ENCODE measurements at regions not wholly inside any gene's neighbourhood (a gene's known extent, or its start where the extent isn't known, plus 50 kb on each side); places are given as distances from the start of the nearest gene placed in this dataset.
"Not testable (repeated sequence)": the region's sequence is repeated elsewhere in the genome, so short reads cannot be mapped to it uniquely, and the experiment has no call there.

- no peak for TF ChIP-seq CTCF (IDR thresholded peaks at IDR 0.05; ENCODE audit: low read depth, low read length)
- no peak overlapping the region for H3K4me3 ChIP-seq (ENCODE audit: low read depth, low read length)
Measured at GRCh38 chr4:28269426-28269825, 1408.8 kb downstream of the STIM2 start.

GRCh38 chr4:28277931-28278330, 1417.3 kb downstream of the STIM2 start:
- no peak for TF ChIP-seq CTCF (IDR thresholded peaks at IDR 0.05; ENCODE audit: low read depth, low read length)
- H3K4me3 ChIP-seq (ENCODE audit: low read depth, low read length) = no peak overlapping the region

GRCh38 chr4:28278676-28279075, 1418.0 kb downstream of the STIM2 start:
- TF ChIP-seq CTCF (IDR thresholded peaks at IDR 0.05; ENCODE audit: low read depth, low read length) = no peak
- no peak overlapping the region for H3K4me3 ChIP-seq (ENCODE audit: low read depth, low read length)

- H3K4me3 ChIP-seq (ENCODE audit: low read depth, low read length) = no peak overlapping the region
- no peak for TF ChIP-seq CTCF (IDR thresholded peaks at IDR 0.05; ENCODE audit: low read depth, low read length)
Measured at GRCh38 chr4:28279249-28279648, 1418.6 kb downstream of the STIM2 start.

- not testable (repeated sequence) for H3K4me3 ChIP-seq (ENCODE audit: low read depth, low read length)
Measured at GRCh38 chr4:28286266-28286665, 1425.6 kb downstream of the STIM2 start.

- TF ChIP-seq CTCF (IDR thresholded peaks at IDR 0.05; ENCODE audit: low read depth, low read length) = no peak
- no peak overlapping the region for H3K4me3 ChIP-seq (ENCODE audit: low read depth, low read length)
Measured at GRCh38 chr4:28287831-28288233, 1427.2 kb downstream of the STIM2 start.

- H3K4me3 ChIP-seq (ENCODE audit: low read depth, low read length) = no peak overlapping the region
- no peak for TF ChIP-seq CTCF (IDR thresholded peaks at IDR 0.05; ENCODE audit: low read depth, low read length)
Measured at GRCh38 chr4:28296239-28296638, 1435.6 kb downstream of the STIM2 start.

GRCh38 chr4:28310926-28311325, 1450.3 kb downstream of the STIM2 start:
- TF ChIP-seq CTCF (IDR thresholded peaks at IDR 0.05; ENCODE audit: low read depth, low read length) = no peak
- H3K4me3 ChIP-seq (ENCODE audit: low read depth, low read length) = no peak overlapping the region

- not testable (repeated sequence) for H3K4me3 ChIP-seq (ENCODE audit: low read depth, low read length)
Measured at GRCh38 chr4:28312497-28312896, 1451.9 kb downstream of the STIM2 start.

Data from WI38 (cell line).